Activated CD4-positive, alpha-beta memory T cell treated with anti-CD3 and anti-CD28 coated beads for 36 hours (primary cell): ENCODE measurements at regions not wholly inside any gene's neighbourhood (a gene's known extent, or its start where the extent isn't known, plus 50 kb on each side); places are given as distances from the start of the nearest gene placed in this dataset.

Experiments
- CTCF ChIA-PET: fragments of 350-600 bp; sonication (Branson Sonifier 250); formaldehyde crosslinking; loops from one replicate; lab custom pipeline; 2021; ENCODE audit warnings: antibody characterized with exemption, inconsistent platforms; lab: Charles Lee
- POLR2A ChIA-PET: fragments of 350-600 bp; sonication (Branson Sonifier 250); formaldehyde crosslinking; loops from one replicate; lab custom pipeline; 2021; ENCODE audit warnings: antibody characterized with exemption; lab: Charles Lee
- DNase-seq: peaks from one replicate; pipeline ENCODE4 v3.0.0-alpha.2; 2020
- H3K27ac Mint-ChIP-seq: one replicate; pipeline ENCODE4 v1.8.0; 2021; ENCODE audit warnings: mixed read lengths
- H3K27me3 Mint-ChIP-seq: one replicate; pipeline ENCODE4 v1.8.0; 2021; ENCODE audit warnings: mixed read lengths
- H3K36me3 Mint-ChIP-seq: one replicate; pipeline ENCODE4 v1.8.0; 2021; ENCODE audit warnings: mixed read lengths
- H3K4me1 Mint-ChIP-seq: one replicate; pipeline ENCODE4 v1.8.0; 2021; ENCODE audit warnings: low read depth, mixed read lengths
- H3K4me3 Mint-ChIP-seq: one replicate; pipeline ENCODE4 v1.8.0; 2021; ENCODE audit warnings: mild to moderate bottlenecking, mixed read lengths
- H3K9me3 Mint-ChIP-seq: one replicate; pipeline ENCODE4 v1.8.0; 2021; ENCODE audit warnings: mixed read lengths
- intact Hi-C: fragments of 100-400 bp; cut with micrococcal nuclease; formaldehyde crosslinking; loops from one replicate; pipeline ENCODE4 v1.15.1; 2023

DNA sequence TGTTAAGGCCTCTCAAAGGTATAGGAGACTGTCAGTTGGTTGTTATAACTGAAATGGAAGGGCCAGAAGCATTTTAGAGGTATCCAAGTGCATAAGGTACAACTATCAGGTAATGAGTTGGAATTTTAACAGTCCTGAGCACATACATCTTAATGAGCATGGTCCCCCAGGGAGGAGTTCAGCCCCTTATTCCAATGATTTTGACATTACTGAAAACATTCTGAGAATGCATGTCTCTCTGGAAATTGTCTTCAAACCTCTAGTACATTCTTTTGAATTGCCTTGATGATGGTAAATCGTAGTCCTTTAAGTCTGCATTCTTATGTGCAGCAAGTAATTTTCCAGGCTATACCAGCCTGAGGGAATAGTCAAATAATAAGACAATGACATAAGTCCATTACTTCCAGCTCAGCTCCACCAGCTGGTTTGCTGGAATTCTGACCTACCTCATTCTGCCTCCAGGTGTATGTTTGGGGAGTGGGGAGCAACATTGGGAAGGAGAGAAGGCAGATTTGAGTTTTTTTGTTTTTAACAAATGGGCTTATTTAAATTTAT, 239.2 kb downstream of the MSRB3 start:
- no peak for DNase-seq
- Mint-ChIP-seq H3K4me1 (no peaks in the 10 kb centered on the region), H3K36me3 (no peaks in the 10 kb centered on the region), H3K9me3 (no peaks in the 10 kb centered on the region), H3K27me3 (no peaks in the 10 kb centered on the region), H3K4me3 (no peak overlapping the region), H3K27ac (no peak overlapping the region)
- ChIA-PET CTCF (no interaction called here), POLR2A (no interaction called here)
- intact Hi-C loops: no loop called here

DNA sequence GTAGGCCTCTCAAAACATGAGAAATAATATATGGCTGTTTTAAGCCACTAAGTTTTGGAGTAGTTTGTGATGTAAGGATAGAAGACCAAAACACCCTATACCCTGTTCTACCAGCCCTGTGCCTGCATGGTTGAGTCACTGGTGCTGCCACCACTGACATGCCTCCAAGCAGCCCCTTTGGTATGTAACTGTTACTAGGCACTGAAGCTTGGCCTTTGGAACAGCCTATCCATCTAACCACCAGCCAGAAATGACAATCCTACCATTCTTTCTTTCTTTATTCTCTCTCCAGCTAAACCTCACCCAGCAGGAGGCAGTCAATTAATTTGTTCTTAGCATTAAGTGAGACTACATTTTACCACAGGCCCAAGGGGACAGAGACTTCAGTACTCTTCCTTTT, 240.3 kb downstream of the MSRB3 start:
- Mint-ChIP-seq H3K9me3 (no peaks in the 10 kb centered on the region), H3K27me3 (no peaks in the 10 kb centered on the region), H3K4me3 (no peak overlapping the region), H3K36me3 (no peaks in the 10 kb centered on the region), H3K4me1 (no peaks in the 10 kb centered on the region), H3K27ac (no peak overlapping the region)
- intact Hi-C loops: no loop called here
- ChIA-PET CTCF (no interaction called here), POLR2A (no interaction called here)
- no peak for DNase-seq

DNA sequence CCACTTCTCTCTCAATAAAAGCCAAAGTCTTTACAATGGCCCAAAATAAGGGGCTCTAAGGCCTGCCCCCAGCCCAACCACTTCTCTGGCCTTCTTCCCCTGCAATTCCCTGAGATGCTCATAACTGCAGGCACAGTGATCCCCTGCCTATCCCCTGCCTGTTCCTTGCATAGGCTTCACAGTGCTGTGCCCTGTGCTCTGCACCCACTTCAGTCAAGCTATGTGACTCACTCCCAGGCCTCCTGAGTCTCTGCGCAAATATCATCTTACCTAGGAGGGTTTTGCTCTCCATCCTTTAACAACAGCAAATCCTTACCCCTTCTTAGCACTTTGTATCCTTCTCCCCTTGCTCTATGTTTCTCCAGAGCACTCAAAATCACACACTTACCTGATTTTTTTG, 242.2 kb downstream of the MSRB3 start:
- intact Hi-C loops: no loop called here
- Mint-ChIP-seq H3K27ac (no peak overlapping the region), H3K36me3 (no peaks in the 10 kb centered on the region), H3K4me3 (no peak overlapping the region), H3K27me3 (no peaks in the 10 kb centered on the region), H3K9me3 (no peaks in the 10 kb centered on the region), H3K4me1 (no peaks in the 10 kb centered on the region)
- DNase-seq: no peak
- CTCF ChIA-PET: no interaction called here
- POLR2A ChIA-PET: no interaction called here

DNA sequence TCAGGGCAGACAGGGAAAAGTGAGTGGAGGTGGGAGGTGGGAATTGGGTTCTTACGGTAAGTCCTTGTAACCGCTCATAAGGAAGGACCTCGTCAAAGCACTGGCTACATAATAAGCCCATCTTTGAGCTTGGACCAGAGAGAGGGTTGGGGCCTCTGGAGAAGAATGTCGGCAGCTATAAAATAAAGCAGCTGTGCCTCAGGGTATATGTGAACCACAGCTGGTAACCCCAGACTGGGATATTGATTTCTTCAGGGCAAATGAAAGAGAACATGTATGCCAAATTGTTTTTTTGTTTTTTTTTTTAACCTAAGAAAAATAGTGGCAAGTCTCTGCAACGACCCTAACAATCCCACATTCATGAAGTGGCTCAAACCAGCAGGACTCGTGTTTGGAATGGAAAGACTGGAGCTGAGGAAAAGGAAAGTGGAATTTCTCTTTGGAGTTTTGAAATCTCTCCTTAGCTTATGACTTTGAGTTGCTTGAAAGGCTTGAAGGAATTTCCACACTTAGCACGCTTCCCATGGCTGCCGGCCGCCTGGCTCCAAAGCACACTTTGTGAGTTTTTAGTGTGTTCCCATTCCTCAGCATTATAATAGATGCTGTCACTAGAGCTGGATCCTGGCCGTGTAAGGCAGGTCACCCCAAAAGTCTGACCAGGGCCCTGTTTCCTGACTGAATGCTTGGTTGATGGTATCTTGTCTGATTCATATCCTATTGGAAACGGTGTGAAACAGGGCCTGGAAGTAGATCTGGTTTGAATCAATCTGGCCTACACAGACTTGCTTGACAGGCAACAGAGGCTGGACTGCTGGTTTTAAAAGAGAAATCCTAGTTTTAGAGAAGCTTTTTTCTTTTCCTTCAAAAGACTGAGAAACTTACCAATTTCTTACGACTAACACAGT, 244.7 kb downstream of the MSRB3 start:
- Mint-ChIP-seq H3K4me1 (no peaks in the 10 kb centered on the region), H3K27ac (no peak overlapping the region), H3K9me3 (no peaks in the 10 kb centered on the region), H3K4me3 (no peak overlapping the region), H3K36me3 (no peaks in the 10 kb centered on the region), H3K27me3 (no peaks in the 10 kb centered on the region)
- intact Hi-C loops: no loop called here
- POLR2A ChIA-PET: no interaction called here
- no peak for DNase-seq
- CTCF ChIA-PET: no interaction called here

DNA sequence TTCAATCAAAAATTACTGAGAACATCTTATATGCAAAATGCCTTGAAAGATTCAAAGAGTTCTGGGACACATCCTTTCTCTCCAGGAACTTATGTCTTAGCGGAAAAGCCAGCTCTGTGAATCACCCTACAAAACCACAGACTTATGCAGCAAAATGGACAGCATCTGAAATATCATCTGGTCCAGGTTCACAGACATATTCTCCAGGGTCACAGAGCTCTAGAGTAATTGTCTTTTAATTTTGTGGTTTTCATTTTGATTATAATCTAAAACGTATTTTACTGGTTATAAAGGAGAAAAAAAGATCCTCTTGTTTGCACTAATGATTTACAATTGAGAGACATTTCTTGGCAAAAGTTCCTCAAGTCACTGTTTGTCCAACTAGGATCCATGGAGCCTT, 246.2 kb downstream of the MSRB3 start:
- H3K4me3 Mint-ChIP-seq: no peak overlapping the region
- CTCF ChIA-PET: no interaction called here
- POLR2A ChIA-PET: no interaction called here

DNA sequence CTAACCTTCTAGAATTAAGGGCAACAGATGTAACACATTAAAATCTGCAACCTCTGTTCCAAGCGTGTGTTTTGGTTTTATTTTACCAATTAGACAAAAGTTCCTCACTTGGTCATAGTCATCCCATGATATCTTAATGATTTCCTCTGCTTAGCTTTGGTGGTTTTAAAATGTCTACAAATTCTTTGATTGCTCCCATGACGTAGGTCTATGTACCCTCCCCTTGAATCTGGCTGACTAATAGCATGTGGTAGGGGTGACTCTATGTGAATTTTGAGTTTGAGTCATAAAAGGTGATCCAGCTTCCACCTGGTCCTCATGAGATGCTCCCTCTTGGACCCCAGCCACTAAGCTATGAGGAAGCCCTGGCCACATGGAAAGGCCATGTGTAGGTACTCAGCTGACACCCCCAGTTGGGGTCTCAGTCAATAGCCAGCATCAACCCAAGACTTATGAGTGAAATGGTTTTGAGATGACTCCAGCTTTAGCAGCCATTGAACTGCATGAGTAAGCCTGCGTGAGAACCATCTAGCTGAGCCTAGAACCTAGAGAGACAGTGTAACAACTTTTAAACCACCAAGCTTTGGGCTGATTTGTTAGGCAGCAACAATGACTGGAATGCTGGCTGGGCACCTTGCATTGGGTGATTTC, 247.1 kb downstream of the MSRB3 start:
- ChIA-PET CTCF (no interaction called here), POLR2A (no interaction called here)
- DNase-seq: no peak
- H3K27ac Mint-ChIP-seq: no peak overlapping the region
- no peaks in the 10 kb centered on the region for H3K4me1 Mint-ChIP-seq
- intact Hi-C loops: no loop called here
- no peaks in the 10 kb centered on the region for H3K27me3 Mint-ChIP-seq
- H3K36me3 Mint-ChIP-seq: no peaks in the 10 kb centered on the region
- no peaks in the 10 kb centered on the region for H3K9me3 Mint-ChIP-seq
- no peak overlapping the region for H3K4me3 Mint-ChIP-seq

More for the DNA sequence above, 246.2 kb downstream of the MSRB3 start:
- no peak overlapping the region for H3K27ac Mint-ChIP-seq
- H3K9me3 Mint-ChIP-seq: no peaks in the 10 kb centered on the region
- H3K27me3 Mint-ChIP-seq: no peaks in the 10 kb centered on the region
- H3K4me1 Mint-ChIP-seq: no peaks in the 10 kb centered on the region
- H3K36me3 Mint-ChIP-seq: no peaks in the 10 kb centered on the region
- intact Hi-C loops: no loop called here
- DNase-seq: no peak

DNA sequence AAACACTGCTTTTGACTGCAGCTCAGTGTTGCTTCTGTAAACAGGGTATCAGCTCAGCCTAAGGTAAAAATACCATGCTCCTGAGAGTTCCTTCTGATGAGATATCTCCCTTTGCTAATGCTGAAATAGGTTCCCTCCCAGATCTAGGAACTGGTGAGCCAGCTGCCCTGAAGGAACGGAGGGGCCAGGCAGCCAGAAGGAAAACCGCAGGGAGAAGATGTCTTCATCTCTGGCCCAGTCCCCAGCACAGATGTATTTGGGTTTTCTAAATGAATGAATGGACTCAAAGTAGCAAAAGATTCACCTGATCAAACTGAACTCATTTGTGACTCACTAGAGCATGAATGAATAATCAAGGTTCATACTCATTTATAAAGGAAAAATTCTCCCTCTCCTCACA, 247.8 kb downstream of the MSRB3 start:
- no peak overlapping the region for H3K4me3 Mint-ChIP-seq
- no peak for DNase-seq
- H3K9me3 Mint-ChIP-seq: no peaks in the 10 kb centered on the region
- POLR2A ChIA-PET: no interaction called here
- CTCF ChIA-PET: no interaction called here
- H3K4me1 Mint-ChIP-seq: no peaks in the 10 kb centered on the region
- intact Hi-C loops: no loop called here
- no peaks in the 10 kb centered on the region for H3K27me3 Mint-ChIP-seq
- no peaks in the 10 kb centered on the region for H3K36me3 Mint-ChIP-seq
- H3K27ac Mint-ChIP-seq: no peak overlapping the region

DNA sequence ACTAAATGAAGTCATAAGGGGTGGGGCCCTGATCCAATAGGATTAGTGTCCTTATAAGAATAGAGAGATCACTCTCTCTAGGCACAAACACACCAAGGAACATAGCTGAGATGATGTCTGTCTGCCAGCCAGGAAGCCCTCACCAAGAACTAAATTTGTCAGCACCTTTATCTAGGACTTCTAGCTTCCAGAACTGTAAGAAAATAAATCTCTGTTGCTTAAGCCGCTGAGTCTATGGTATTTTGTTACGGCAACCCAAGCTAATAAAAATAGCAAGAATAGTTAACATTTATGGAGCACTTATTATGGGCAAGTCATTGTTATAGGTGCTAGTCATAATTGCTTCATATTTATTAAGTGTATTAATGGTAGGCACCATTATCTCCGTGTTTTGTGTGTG, 249.6 kb downstream of the MSRB3 start:
- CTCF ChIA-PET: no interaction called here
- POLR2A ChIA-PET: no interaction called here
- no peak overlapping the region for H3K27ac Mint-ChIP-seq
- H3K4me1 Mint-ChIP-seq: no peaks in the 10 kb centered on the region
- H3K4me3 Mint-ChIP-seq: no peak overlapping the region
- intact Hi-C loops: no loop called here
- H3K9me3 Mint-ChIP-seq: no peaks in the 10 kb centered on the region
- no peaks in the 10 kb centered on the region for H3K36me3 Mint-ChIP-seq
- DNase-seq: no peak
- H3K27me3 Mint-ChIP-seq: no peaks in the 10 kb centered on the region

DNA sequence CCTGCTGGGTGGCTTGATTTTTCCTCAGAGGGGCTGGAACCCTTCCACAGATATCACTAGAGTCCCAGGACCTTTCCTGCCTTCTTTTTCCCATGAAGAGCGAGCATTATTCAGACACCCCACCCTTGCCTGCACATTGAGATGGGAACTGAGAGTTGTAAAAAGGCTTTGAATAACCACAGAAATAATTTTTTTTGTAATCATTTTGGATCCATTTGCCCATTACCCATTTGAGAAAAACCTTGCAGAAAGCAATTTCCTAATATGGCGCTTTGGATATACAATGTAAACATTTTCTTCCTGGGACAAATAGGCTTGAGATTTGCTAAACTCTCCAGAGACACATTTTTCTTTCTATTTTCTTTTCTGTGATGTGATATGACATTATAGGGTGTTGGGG, 250.6 kb downstream of the MSRB3 start:
- intact Hi-C loops: no loop called here
- Mint-ChIP-seq H3K27ac (no peak overlapping the region), H3K4me3 (no peak overlapping the region), H3K27me3 (no peaks in the 10 kb centered on the region), H3K9me3 (no peaks in the 10 kb centered on the region), H3K36me3 (no peaks in the 10 kb centered on the region), H3K4me1 (no peaks in the 10 kb centered on the region)
- ChIA-PET CTCF (no interaction called here), POLR2A (no interaction called here)
- no peak for DNase-seq

DNA sequence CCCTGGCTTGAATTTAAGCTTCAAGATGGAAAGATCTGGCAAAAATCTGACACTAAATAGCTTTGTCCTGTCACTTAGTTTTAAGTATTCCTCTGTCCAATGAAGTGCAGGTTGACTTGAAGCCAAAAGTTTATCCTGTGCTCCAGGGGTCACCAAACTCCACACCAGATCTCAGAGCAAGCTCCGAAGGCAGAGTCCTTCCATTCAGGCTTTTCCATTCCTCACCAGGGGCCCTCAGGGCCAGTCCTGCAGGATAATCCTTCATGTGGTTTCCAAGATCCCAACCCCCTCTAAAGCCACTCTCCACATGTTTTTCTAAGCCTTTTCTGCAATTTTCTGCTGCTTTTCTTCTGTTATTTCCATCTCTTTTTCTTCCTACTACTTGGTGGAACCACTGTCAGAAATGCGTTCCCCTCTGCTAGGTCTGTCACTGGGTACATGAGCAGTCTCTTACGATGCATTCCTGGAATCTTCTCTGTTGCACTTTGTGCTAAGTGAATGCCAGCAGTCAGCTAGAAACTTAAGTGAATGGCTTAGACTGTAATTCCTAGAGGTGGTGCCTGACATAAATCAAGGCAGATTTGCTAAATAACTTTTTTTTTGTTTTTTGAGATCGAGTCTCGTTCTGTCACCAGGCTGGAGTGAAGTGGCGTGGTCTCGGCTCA, 251.4 kb downstream of the MSRB3 start:
- no peaks in the 10 kb centered on the region for H3K27me3 Mint-ChIP-seq
- POLR2A ChIA-PET: no interaction called here
- H3K4me3 Mint-ChIP-seq: no peak overlapping the region
- no peak for DNase-seq
- no peaks in the 10 kb centered on the region for H3K4me1 Mint-ChIP-seq
- intact Hi-C loops: no loop called here
- H3K9me3 Mint-ChIP-seq: no peaks in the 10 kb centered on the region
- no peak overlapping the region for H3K27ac Mint-ChIP-seq
- H3K36me3 Mint-ChIP-seq: no peaks in the 10 kb centered on the region
- CTCF ChIA-PET: no interaction called here

DNA sequence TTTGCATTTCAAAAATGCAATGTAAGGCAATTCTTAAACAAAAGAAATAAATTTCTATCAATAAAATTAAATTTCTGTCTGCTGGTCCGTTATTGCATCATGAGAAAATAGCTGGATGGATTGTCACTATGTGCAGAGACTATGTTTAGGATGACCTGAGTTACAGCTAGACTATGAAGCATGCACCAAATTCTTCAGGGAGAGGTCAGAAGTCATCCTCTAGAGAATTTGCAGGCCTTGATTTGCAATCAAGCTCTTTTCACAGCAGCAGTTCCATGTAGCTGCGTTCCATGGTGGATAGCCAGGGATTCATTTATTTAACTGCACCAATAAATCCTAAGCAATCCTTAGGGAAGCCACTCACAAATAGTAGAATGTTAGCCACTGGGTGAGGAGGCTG, 253.7 kb downstream of the MSRB3 start:
- CTCF ChIA-PET: no interaction called here
- H3K9me3 Mint-ChIP-seq: no peaks in the 10 kb centered on the region
- H3K4me1 Mint-ChIP-seq: no peaks in the 10 kb centered on the region
- H3K36me3 Mint-ChIP-seq: no peaks in the 10 kb centered on the region
- POLR2A ChIA-PET: no interaction called here
- H3K4me3 Mint-ChIP-seq: no peak overlapping the region
- no peak overlapping the region for H3K27ac Mint-ChIP-seq
- no peaks in the 10 kb centered on the region for H3K27me3 Mint-ChIP-seq
- DNase-seq: no peak
- intact Hi-C loops: no loop called here

DNA sequence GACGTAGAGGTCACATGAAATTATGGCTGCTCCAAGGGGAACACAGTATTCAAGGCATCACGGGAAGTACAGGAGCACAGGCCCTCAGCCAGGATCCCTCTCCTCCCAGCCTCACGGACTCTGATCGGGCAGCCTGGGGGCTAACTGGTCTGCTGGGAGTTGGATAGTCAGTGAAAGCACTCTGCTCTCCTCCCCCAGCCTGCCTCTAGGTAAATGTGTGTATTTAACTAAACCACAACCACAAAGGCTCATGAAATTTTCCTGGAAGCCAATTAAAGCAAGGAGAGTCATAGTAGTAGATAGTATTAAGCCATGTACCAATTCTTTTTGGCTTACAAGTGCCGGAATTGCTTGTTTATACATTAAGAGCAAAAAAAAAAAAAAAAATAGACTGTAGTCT, 254.3 kb downstream of the MSRB3 start:
- CTCF ChIA-PET: no interaction called here
- POLR2A ChIA-PET: no interaction called here
- H3K4me3 Mint-ChIP-seq: no peak overlapping the region

More for the DNA sequence above, 254.3 kb downstream of the MSRB3 start:
- peaks cover under 1% of the 10 kb centered on the region for H3K9me3 Mint-ChIP-seq
- intact Hi-C loops: no loop called here
- no peaks in the 10 kb centered on the region for H3K36me3 Mint-ChIP-seq
- H3K27ac Mint-ChIP-seq: no peak overlapping the region
- H3K27me3 Mint-ChIP-seq: no peaks in the 10 kb centered on the region
- DNase-seq: no peak
- no peaks in the 10 kb centered on the region for H3K4me1 Mint-ChIP-seq
